ENCODE measurements at regions not wholly inside any gene's neighbourhood (a gene's known extent, or its start where the extent isn't known, plus 50 kb on each side); places are given as distances from the start of the nearest gene placed in this dataset.

GRCh38 chr13:79171141-79172061, 234.7 kb downstream of the RBM26 start:
- H3K27me3 Mint-ChIP-seq (ENCODE audit: low read depth in 3 of 3) = peaks cover 7 to 15% (median 8%) of the 10 kb centered on the region in 3 donors
- no peak overlapping the region for H3K27ac Mint-ChIP-seq
- H3K9me3 Mint-ChIP-seq = peaks cover 8 to 35% (median 17%) of the 10 kb centered on the region in 6 donors
- H3K4me1 Mint-ChIP-seq = no peaks in the 10 kb centered on the region
- DNase-seq = no peak
- H3K4me3 Mint-ChIP-seq = no peak overlapping the region
- no peaks in the 10 kb centered on the region for H3K36me3 Mint-ChIP-seq

- Mint-ChIP-seq H3K27me3 (ENCODE audit: low read depth in 3 of 3) (peaks cover 0 to 8% (median 4%) of the 10 kb centered on the region in 3 donors), H3K4me1 (no peaks in the 10 kb centered on the region), H3K27ac (no peak overlapping the region), H3K9me3 (peaks cover 0 to 10% (median 0%) of the 10 kb centered on the region in 6 donors), H3K4me3 (no peak overlapping the region), H3K36me3 (no peaks in the 10 kb centered on the region)
- DNase-seq = no peak
Observed at GRCh38 chr13:79160818-79161217, 245.2 kb downstream of the RBM26 start.

DNA sequence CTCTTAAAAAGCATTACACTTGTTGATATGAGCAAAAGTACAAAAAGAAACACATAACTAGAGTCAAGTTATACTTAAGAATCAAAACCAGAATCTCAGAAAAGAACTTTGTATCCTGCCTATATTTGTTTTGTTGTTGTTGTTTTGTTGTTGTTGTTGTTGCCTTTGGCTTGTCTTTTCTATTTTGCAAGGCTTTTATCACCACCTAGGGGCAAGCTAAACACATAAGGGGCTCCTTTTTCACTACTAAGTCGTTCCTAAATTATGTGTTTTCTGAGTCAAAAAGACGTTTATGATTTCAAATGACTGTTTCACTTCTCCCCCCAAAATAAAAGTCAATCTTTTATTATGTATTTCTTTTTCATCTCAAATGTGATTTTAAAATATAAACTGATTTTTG, 250.2 kb downstream of the RBM26 start:
- Mint-ChIP-seq H3K27ac (no peak overlapping the region), H3K27me3 (ENCODE audit: low read depth in 3 of 3) (peaks cover 0 to 13% (median 2%) of the 10 kb centered on the region in 3 donors), H3K9me3 (peaks cover 0 to 6% (median 1%) of the 10 kb centered on the region in 6 donors), H3K4me3 (no peak overlapping the region), H3K4me1 (no peaks in the 10 kb centered on the region), H3K36me3 (no peaks in the 10 kb centered on the region)
- DNase-seq = no peak

- no peaks in the 10 kb centered on the region for H3K36me3 Mint-ChIP-seq
- H3K4me3 Mint-ChIP-seq = no peak overlapping the region
- DNase-seq = no peak
- H3K4me1 Mint-ChIP-seq = no peaks in the 10 kb centered on the region
- peaks cover 0 to 7% (median 2%) of the 10 kb centered on the region in 6 donors for H3K9me3 Mint-ChIP-seq
- H3K27me3 Mint-ChIP-seq (ENCODE audit: low read depth in 3 of 3) = peaks cover 0 to 5% (median 3%) of the 10 kb centered on the region in 3 donors
- no peak overlapping the region for H3K27ac Mint-ChIP-seq
Observed at GRCh38 chr13:79149210-79149609, 256.8 kb downstream of the RBM26 start.

DNA sequence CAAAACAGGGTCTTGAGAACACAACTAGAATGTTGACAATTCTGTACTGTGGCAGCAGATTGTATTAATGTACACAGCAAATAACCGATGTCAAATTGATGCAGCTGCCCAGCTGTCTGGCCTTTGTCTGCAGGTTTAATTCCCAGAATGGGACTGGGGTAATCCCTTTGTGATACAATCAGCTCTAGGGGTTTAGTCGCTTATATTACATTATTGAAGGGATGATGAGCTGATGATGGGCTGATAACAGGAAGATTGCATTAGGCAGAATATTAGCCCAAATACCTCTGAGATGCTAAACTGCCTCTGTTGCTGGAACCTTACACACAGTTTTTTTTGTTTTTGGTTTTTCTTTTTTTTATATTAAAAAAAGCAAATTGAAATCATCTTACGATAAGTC, 265.0 kb downstream of the RBM26 start:
- DNase-seq = no peak
- no peak overlapping the region for H3K27ac Mint-ChIP-seq
- H3K36me3 Mint-ChIP-seq = no peaks in the 10 kb centered on the region
- peaks cover 0 to 4% (median 2%) of the 10 kb centered on the region in 3 donors for H3K27me3 Mint-ChIP-seq (ENCODE audit: low read depth in 3 of 3)
- H3K4me1 Mint-ChIP-seq = no peaks in the 10 kb centered on the region
- peaks cover 0 to 3% (median 0%) of the 10 kb centered on the region in 6 donors for H3K9me3 Mint-ChIP-seq
- H3K4me3 Mint-ChIP-seq = no peak overlapping the region

DNA sequence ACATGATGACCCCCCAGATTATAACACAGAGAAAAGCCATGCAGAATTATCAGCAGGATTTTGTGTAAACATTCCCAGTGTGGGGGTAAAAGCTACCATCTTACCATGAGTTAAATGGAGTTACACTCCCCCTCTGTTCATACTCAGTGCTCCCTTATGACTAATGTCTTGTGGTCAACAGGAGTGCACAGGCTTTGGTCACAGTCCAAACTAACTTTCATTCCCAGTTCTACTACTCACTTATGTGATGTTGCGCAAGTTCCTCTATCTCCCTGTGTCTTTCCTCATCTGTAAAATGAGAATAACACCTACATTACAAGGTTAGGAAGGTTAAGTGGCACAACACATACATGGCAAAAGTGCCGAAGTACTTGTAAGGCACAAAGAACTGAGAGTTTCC, 277.9 kb downstream of the RBM26 start:
- Mint-ChIP-seq H3K27me3 (ENCODE audit: low read depth in 3 of 3) (peaks cover 0 to 12% (median 0%) of the 10 kb centered on the region in 3 donors), H3K4me1 (no peaks in the 10 kb centered on the region), H3K36me3 (no peaks in the 10 kb centered on the region), H3K27ac (no peak overlapping the region), H3K9me3 (peaks cover 0 to 8% (median 3%) of the 10 kb centered on the region in 6 donors), H3K4me3 (no peak overlapping the region)
- DNase-seq = no peak

DNA sequence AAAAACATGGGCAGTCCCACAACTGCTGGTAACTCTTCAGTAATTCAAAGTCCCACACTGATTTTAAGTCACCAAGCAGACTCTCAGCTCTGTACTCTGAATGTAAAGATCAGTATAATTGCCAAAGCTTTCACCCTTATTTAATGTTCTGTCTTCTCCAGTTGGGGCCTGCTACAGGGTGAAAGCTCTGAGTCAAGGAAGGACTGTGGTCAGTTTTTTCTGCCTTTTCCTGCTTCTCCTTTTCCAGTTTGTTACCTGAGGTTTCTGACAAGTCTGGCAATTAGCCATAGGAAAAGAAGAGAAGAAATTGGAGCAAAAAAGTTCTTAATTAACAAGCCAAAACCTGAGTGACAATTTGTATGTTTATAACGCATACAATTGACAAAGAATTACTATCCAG, 279.3 kb downstream of the RBM26 start:
- Mint-ChIP-seq H3K9me3 (peaks cover 0 to 7% (median 2%) of the 10 kb centered on the region in 6 donors), H3K4me3 (no peak overlapping the region), H3K27me3 (ENCODE audit: low read depth in 3 of 3) (peaks cover 0 to 12% (median 1%) of the 10 kb centered on the region in 3 donors), H3K27ac (no peak overlapping the region), H3K36me3 (no peaks in the 10 kb centered on the region), H3K4me1 (no peaks in the 10 kb centered on the region)
- DNase-seq = no peak

- Mint-ChIP-seq H3K4me1 (no peaks in the 10 kb centered on the region), H3K36me3 (no peaks in the 10 kb centered on the region), H3K4me3 (no peak overlapping the region), H3K27me3 (ENCODE audit: low read depth in 3 of 3) (peaks cover 0 to 7% (median 1%) of the 10 kb centered on the region in 3 donors), H3K27ac (no peak overlapping the region), H3K9me3 (peaks cover 0 to 7% (median 0%) of the 10 kb centered on the region in 6 donors)
- no peak for DNase-seq
Observed at GRCh38 chr13:79124183-79124582, 281.9 kb downstream of the RBM26 start.

GRCh38 chr13:79121286-79121685, 284.8 kb downstream of the RBM26 start:
- no peak overlapping the region for H3K4me3 Mint-ChIP-seq
- H3K27ac Mint-ChIP-seq = no peak overlapping the region
- H3K36me3 Mint-ChIP-seq = no peaks in the 10 kb centered on the region
- H3K4me1 Mint-ChIP-seq = no peaks in the 10 kb centered on the region
- H3K9me3 Mint-ChIP-seq = peaks cover 0 to 10% (median 0%) of the 10 kb centered on the region in 6 donors
- no peak for DNase-seq
- H3K27me3 Mint-ChIP-seq (ENCODE audit: low read depth in 3 of 3) = peaks cover 0 to 6% (median 1%) of the 10 kb centered on the region in 3 donors

DNA sequence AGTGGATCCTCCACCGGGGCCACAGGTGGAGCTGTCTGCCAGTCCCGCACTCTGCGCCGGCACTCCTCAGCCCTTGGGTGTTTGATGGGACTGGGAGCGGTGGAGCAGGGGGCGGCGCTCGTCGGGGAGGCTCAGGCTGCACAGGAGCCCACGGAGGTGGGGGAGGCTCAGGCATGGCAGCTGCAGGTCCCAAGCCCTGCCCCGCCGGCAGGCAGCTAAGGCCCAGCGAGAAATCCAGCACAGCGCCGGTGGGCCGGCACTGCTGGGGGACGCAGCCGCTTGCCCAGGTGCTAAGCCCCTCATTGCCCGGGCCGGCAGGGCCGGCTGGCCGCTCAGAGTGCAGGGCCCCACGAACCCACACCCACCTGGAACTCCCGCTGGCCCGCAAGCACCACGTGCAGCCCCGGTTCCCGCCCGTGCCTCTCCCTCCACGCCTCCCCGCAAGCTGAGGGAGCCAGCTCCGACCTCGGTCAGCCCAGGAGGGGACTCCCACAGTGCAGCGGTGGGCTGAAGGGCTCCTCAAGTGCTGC, 286.4 kb downstream of the RBM26 start:
- Mint-ChIP-seq H3K27ac (no peak overlapping the region), H3K9me3 (peaks cover 0 to 3% (median 0%) of the 10 kb centered on the region in 6 donors), H3K4me1 (no peaks in the 10 kb centered on the region), H3K27me3 (ENCODE audit: low read depth in 3 of 3) (peaks cover 0 to 3% (median 1%) of the 10 kb centered on the region in 3 donors), H3K4me3 (no peak overlapping the region), H3K36me3 (no peaks in the 10 kb centered on the region)
- DNase-seq = no peak

DNA sequence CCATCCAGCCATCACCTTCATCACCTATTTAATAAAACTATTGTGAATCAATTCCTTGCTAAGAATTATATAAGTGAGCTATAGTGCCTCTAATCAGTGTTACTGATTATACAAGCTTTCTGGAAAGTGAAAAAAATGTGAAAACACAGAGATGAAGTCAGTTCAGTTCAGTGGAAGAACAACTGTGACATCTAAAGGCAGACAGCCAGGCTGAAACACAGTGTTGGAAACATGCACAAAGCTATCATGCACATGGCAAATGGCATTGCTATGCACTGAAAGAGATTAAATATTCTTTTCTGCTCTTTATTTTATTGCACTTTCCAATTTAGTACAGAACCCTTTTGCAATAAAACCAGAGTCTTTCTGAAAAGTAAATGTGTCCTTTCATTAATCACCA, 294.0 kb downstream of the RBM26 start:
- Mint-ChIP-seq H3K27ac (no peak overlapping the region), H3K36me3 (no peaks in the 10 kb centered on the region), H3K27me3 (ENCODE audit: low read depth in 3 of 3) (peaks cover 0 to 3% (median 2%) of the 10 kb centered on the region in 3 donors), H3K4me3 (no peak overlapping the region), H3K9me3 (peaks cover 0 to 1% (median 0%) of the 10 kb centered on the region in 6 donors), H3K4me1 (no peaks in the 10 kb centered on the region)
- no peak for DNase-seq

GRCh38 chr13:79108914-79109643, 297.0 kb downstream of the RBM26 start:
- Mint-ChIP-seq H3K36me3 (no peaks in the 10 kb centered on the region), H3K27ac (no peak overlapping the region), H3K4me1 (no peaks in the 10 kb centered on the region), H3K9me3 (peaks cover 0 to 1% (median 0%) of the 10 kb centered on the region in 6 donors), H3K4me3 (no peak overlapping the region), H3K27me3 (ENCODE audit: low read depth in 3 of 3) (peaks cover 2 to 4% (median 3%) of the 10 kb centered on the region in 3 donors)
- DNase-seq = no peak

- H3K27ac Mint-ChIP-seq = no peak overlapping the region
- H3K36me3 Mint-ChIP-seq = no peaks in the 10 kb centered on the region
- peaks cover 0 to 2% (median 0%) of the 10 kb centered on the region in 3 donors for H3K27me3 Mint-ChIP-seq (ENCODE audit: low read depth in 3 of 3)
- H3K4me3 Mint-ChIP-seq = no peak overlapping the region
- no peak for DNase-seq
- H3K4me1 Mint-ChIP-seq = no peaks in the 10 kb centered on the region
- peaks cover 0 to 9% (median 3%) of the 10 kb centered on the region in 6 donors for H3K9me3 Mint-ChIP-seq
Observed at GRCh38 chr13:79098596-79098995, 307.5 kb downstream of the RBM26 start.

DNA sequence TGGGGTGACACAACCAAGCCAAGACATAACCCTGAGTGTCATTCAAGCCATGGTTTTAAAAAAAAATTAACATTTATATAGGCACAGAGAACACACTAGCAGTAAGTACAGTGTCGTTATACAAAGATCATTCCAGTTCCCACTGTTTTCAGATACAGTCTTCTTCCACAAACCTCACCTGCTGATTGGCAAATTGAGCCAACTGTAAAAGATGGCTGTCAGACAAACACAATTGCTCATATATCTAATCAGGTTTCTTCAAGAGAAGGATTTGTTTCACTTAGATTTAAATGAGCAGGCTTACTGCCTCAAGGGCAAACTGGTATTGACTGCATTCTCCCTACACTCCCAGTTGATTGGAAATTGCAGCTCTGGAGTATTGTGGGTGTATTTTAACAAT, 308.9 kb downstream of the RBM26 start:
- Mint-ChIP-seq H3K27me3 (ENCODE audit: low read depth in 3 of 3) (peaks cover 0 to 2% (median 2%) of the 10 kb centered on the region in 3 donors), H3K9me3 (peaks cover 0 to 7% (median 1%) of the 10 kb centered on the region in 6 donors), H3K27ac (no peak overlapping the region), H3K4me1 (no peaks in the 10 kb centered on the region), H3K4me3 (no peak overlapping the region), H3K36me3 (no peaks in the 10 kb centered on the region)
- no peak for DNase-seq
